HEK293T (cell line): ENCODE measurements at regions not wholly inside any gene's neighbourhood (a gene's known extent, or its start where the extent isn't known, plus 50 kb on each side); places are given as distances from the start of the nearest gene placed in this dataset.

Experiments used
- BHLHE40 ChIP-seq: fragments of 450-650 bp; IDR thresholded peaks from 2 replicates; pipeline ENCODE4 v1.6.1; 2016; ENCODE audit warnings: mild to moderate bottlenecking, moderate library complexity, borderline replicate concordance
- L3MBTL2 ChIP-seq: fragments of 450-650 bp; conservative IDR thresholded peaks from 2 replicates; pipeline ENCODE4 v1.6.1; 2016; ENCODE audit warnings: mild to moderate bottlenecking

- TF ChIP-seq BHLHE40 (no peak), L3MBTL2 (no peak)
These were observed 99.2 kb upstream of the SLC8A1 start for GRCh38 chr2:40551081-40551480.
